ENCODE measurements at regions not wholly inside any gene's neighbourhood (a gene's known extent, or its start where the extent isn't known, plus 50 kb on each side); places are given as distances from the start of the nearest gene placed in this dataset.

DNA sequence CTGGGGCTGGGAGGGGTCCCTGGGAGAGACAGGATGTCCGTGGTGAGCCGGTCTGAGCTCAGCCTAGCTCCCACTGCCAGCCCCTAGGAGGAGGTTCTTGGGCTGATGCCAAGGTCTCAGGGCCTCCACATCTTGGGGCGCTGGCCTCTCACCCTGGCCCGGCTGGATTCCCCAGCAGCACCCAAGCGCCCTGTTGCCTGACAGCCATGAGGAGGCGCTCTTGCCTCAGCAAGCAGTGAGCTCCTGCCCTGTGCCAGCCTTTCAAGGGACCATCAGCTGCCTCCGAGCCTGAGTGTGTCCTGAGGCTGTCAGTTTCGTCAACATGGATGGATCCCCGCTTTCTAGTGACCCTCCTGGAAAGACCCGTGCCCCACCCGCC lies 234.9 kb upstream of the CIBAR2 start:
- TF ChIP-seq CTCF (IDR thresholded peaks at IDR 0.05) (peak in 4 of 7 experiments; percentile 9 to 28 (median 20)), POLR2A (IDR thresholded peaks at IDR 0.05) (no peak)

Data from body of pancreas (tissue), 4 donors.